HEK293 (cell line): ENCODE measurements at regions not wholly inside any gene's neighbourhood (a gene's known extent, or its start where the extent isn't known, plus 50 kb on each side); places are given as distances from the start of the nearest gene placed in this dataset.

Experiments
- CTCF ChIA-PET: fragments of 350-600 bp; formaldehyde crosslinking; extraction: SDS; loops from one replicate; lab custom pipeline; 2021; ENCODE audit warnings: antibody characterized with exemption; lab: Yijun Ruan, JAX
- POLR2A ChIA-PET: fragments of 300-600 bp; formaldehyde crosslinking; extraction: SDS; loops from one replicate; lab custom pipeline; 2020; ENCODE audit warnings: antibody characterized with exemption, inconsistent platforms; lab: Yijun Ruan, JAX
- H3K27ac ChIP-seq: fragments of 200-500 bp; sonication (Bioruptor generic); 2 replicates; pipeline ENCODE4 v1.5.1; 2014; ENCODE audit warnings: low read depth, low read length, control low read depth, inconsistent platforms; ENCODE audit errors: extremely low read depth
- H3K36me3 ChIP-seq, 2 experiments: fragments of 200-500 bp in 1 of 2; sonication (Bioruptor generic) in 1 of 2; 1 replicate in 1 of 2; 2 replicates in 1 of 2; pipeline ENCODE4 v1.5.1; 2014 to 2017; ENCODE audit warnings: inconsistent platforms in 2 of 2, low read length in 2 of 2; ENCODE audit not compliant: control insufficient read depth in 2 of 2, insufficient read depth in 1 of 2
- H3K4me1 ChIP-seq: fragments of 200-500 bp; sonication (Bioruptor generic); 2 replicates; pipeline ENCODE4 v1.5.1; 2014; ENCODE audit warnings: mild to moderate bottlenecking, low read length, inconsistent platforms; ENCODE audit not compliant: control insufficient read depth, insufficient read depth
- H3K4me3 ChIP-seq: 2 replicates; pipeline ENCODE4 v1.5.1; 2011; ENCODE audit warnings: low read depth, mild to moderate bottlenecking, control low read depth, low read length, moderate library complexity
- H3K9me3 ChIP-seq: fragments of 200-500 bp; sonication (Bioruptor generic); 2 replicates; pipeline ENCODE4 v1.5.1; 2014; ENCODE audit warnings: low read depth, low read length, inconsistent platforms; ENCODE audit not compliant: control insufficient read depth, insufficient read depth
- FEZF1 ChIP-seq: fragments of 450-650 bp; formaldehyde crosslinking; IDR thresholded peaks from 2 replicates; pipeline ENCODE4 v1.5.1; 2016; ENCODE audit warnings: missing biosample characterization, missing genetic modification characterization
- KLF7 ChIP-seq: fragments of 450-650 bp; formaldehyde crosslinking; IDR thresholded peaks from 2 replicates; pipeline ENCODE4 v1.5.1; 2016; ENCODE audit warnings: missing biosample characterization, missing genetic modification characterization, borderline replicate concordance
- MYNN ChIP-seq: fragments of 450-650 bp; formaldehyde crosslinking; IDR thresholded peaks from 2 replicates; pipeline ENCODE4 v1.5.1; 2016; ENCODE audit warnings: missing biosample characterization, missing genetic modification characterization, borderline replicate concordance
- PATZ1 ChIP-seq: fragments of 450-650 bp; formaldehyde crosslinking; IDR thresholded peaks from 2 replicates; pipeline ENCODE4 v1.5.1; 2016; ENCODE audit warnings: missing biosample characterization, missing genetic modification characterization
- TSHZ1 ChIP-seq: fragments of 450-650 bp; formaldehyde crosslinking; IDR thresholded peaks from 2 replicates; pipeline ENCODE4 v1.5.1; 2016; ENCODE audit warnings: missing biosample characterization, missing genetic modification characterization, borderline replicate concordance
- ZBTB17 ChIP-seq: fragments of 450-650 bp; formaldehyde crosslinking; IDR thresholded peaks from 2 replicates; pipeline ENCODE4 v1.5.1; 2016; ENCODE audit warnings: missing biosample characterization, missing genetic modification characterization
- ZNF26 ChIP-seq: fragments of 450-650 bp; formaldehyde crosslinking; IDR thresholded peaks from 2 replicates; pipeline ENCODE4 v1.5.1; 2016; ENCODE audit warnings: missing biosample characterization, missing genetic modification characterization
- ZNF274 ChIP-seq, 2 experiments: fragments of 200-500 bp in 1 of 2; fragments of 450-650 bp in 1 of 2; sonication (Bioruptor generic) in 1 of 2; formaldehyde crosslinking in 1 of 2; IDR thresholded peaks; 2 replicates each; pipeline versions ENCODE4 v1.5.1 to v1.6.1; 2014 to 2016; ENCODE audit warnings: borderline replicate concordance in 1 of 2, inconsistent platforms in 1 of 2, low read length in 1 of 2, missing biosample characterization in 1 of 2, missing genetic modification characterization in 1 of 2
- ZNF280C ChIP-seq: fragments of 450-650 bp; formaldehyde crosslinking; IDR thresholded peaks from 2 replicates; pipeline ENCODE4 v1.5.1; 2016; ENCODE audit warnings: missing biosample characterization, missing genetic modification characterization
- ZNF280D ChIP-seq: fragments of 450-650 bp; formaldehyde crosslinking; IDR thresholded peaks from 2 replicates; pipeline ENCODE4 v1.5.1; 2016; ENCODE audit warnings: missing biosample characterization, missing genetic modification characterization
- ZNF292 ChIP-seq: fragments of 450-650 bp; formaldehyde crosslinking; IDR thresholded peaks from 2 replicates; pipeline ENCODE4 v1.5.1; 2016; ENCODE audit warnings: low read depth, missing biosample characterization, missing genetic modification characterization, borderline replicate concordance
- ZNF426 ChIP-seq: fragments of 450-650 bp; formaldehyde crosslinking; IDR thresholded peaks from 2 replicates; pipeline ENCODE4 v1.5.1; 2017; ENCODE audit warnings: missing biosample characterization, missing genetic modification characterization, mild to moderate bottlenecking, inconsistent platforms, moderate library complexity
- ZNF621 ChIP-seq: fragments of 450-650 bp; formaldehyde crosslinking; IDR thresholded peaks from 2 replicates; pipeline ENCODE4 v1.5.1; 2017; ENCODE audit warnings: missing biosample characterization, missing genetic modification characterization
- ZNF629 ChIP-seq: fragments of 450-650 bp; formaldehyde crosslinking; IDR thresholded peaks from 2 replicates; pipeline ENCODE4 v1.5.1; 2017; ENCODE audit warnings: missing biosample characterization, missing genetic modification characterization
- ZNF777 ChIP-seq: fragments of 450-650 bp; formaldehyde crosslinking; IDR thresholded peaks from 2 replicates; pipeline ENCODE4 v1.5.1; 2017; ENCODE audit warnings: missing biosample characterization, missing genetic modification characterization, borderline replicate concordance

- H3K4me1 ChIP-seq: no peaks in the 10 kb centered on the region
- no peak overlapping the region for H3K4me3 ChIP-seq
- no peaks in the 10 kb centered on the region for H3K36me3 ChIP-seq
- ChIA-PET CTCF (interaction anchor here (1.1 kb wide), 1 partner anchor 16 kb away, joined by 3 read pairs; no protein-coding TSS in a partner anchor), POLR2A (no interaction called here)
- no peak overlapping the region for H3K27ac ChIP-seq
- TF ChIP-seq KLF7 (no peak), TSHZ1 (tag by site-specific recombination) (no peak), ZNF426 (tag by site-specific recombination) (no peak)
- no peaks in the 10 kb centered on the region for H3K9me3 ChIP-seq
Observed at GRCh38 chr11:120023551-120023950, 114.4 kb downstream of the TRIM29 start.

GRCh38 chr11:120023120-120023519 is 114.8 kb downstream of the TRIM29 start:
- POLR2A ChIA-PET: no interaction called here

GRCh38 chr11:120022617-120023016 is 115.3 kb downstream of the TRIM29 start:
- H3K36me3 ChIP-seq: no peaks in the 10 kb centered on the region
- H3K27ac ChIP-seq: no peak overlapping the region
- no peak overlapping the region for H3K4me3 ChIP-seq
- ChIA-PET POLR2A (no interaction called here), CTCF (no interaction called here)
- H3K9me3 ChIP-seq: no peaks in the 10 kb centered on the region
- no peaks in the 10 kb centered on the region for H3K4me1 ChIP-seq
- no peak for TF ChIP-seq ZNF777 (tag by site-specific recombination)
- TF ChIP-seq ZNF280C: no peak
- no peak for TF ChIP-seq ZNF274 (IDR thresholded peaks at IDR 0.05; ENCODE audit: low read length)
- no peak for TF ChIP-seq ZNF274 (tag by site-specific recombination; IDR thresholded peaks at IDR 0.05; ENCODE audit: borderline replicate concordance)
- no peak for TF ChIP-seq ZNF621
- no peak for TF ChIP-seq ZNF280D (tag by site-specific recombination)
- no peak for TF ChIP-seq FEZF1 (tag by site-specific recombination)
- TF ChIP-seq ZBTB17 (tag by site-specific recombination): no peak
- TF ChIP-seq ZNF26 (tag by site-specific recombination): no peak

More at GRCh38 chr11:120023120-120023519, 114.8 kb downstream of the TRIM29 start:
- Histone ChIP-seq H3K36me3 (no peaks in the 10 kb centered on the region), H3K4me1 (no peaks in the 10 kb centered on the region)
- CTCF ChIA-PET: interaction anchor here (1.1 kb wide), 1 partner anchor 16 kb away, joined by 3 read pairs; no protein-coding TSS in a partner anchor
- TF ChIP-seq ZNF629 (tag by site-specific recombination) (no peak), ZNF621 (no peak), MYNN (tag by site-specific recombination) (no peak), PATZ1 (tag by site-specific recombination) (no peak), ZNF292 (no peak)
- TF ChIP-seq, all 188 proteins: peak for 0
- H3K27ac ChIP-seq: no peak overlapping the region
- no peaks in the 10 kb centered on the region for H3K9me3 ChIP-seq
- no peak overlapping the region for H3K4me3 ChIP-seq
